ENCODE measurements at regions not wholly inside any gene's neighbourhood (a gene's known extent, or its start where the extent isn't known, plus 50 kb on each side); places are given as distances from the start of the nearest gene placed in this dataset.
"Not testable (repeated sequence)": the region's sequence is repeated elsewhere in the genome, so short reads cannot be mapped to it uniquely, and the experiment has no call there.

- no peak for DNase-seq
Measured at GRCh38 chr2:62410015-62410453, 96.0 kb downstream of the TMEM17 start.

GRCh38 chr2:62409442-62409841 is 96.6 kb downstream of the TMEM17 start:
- DNase-seq = no peak

GRCh38 chr2:62408241-62408677 is 97.7 kb downstream of the TMEM17 start:
- no peak for DNase-seq

- DNase-seq = no peak
Measured at GRCh38 chr2:62407838-62408237, 98.2 kb downstream of the TMEM17 start.

- DNase-seq = no peak
Measured at GRCh38 chr2:62407401-62407800, 98.6 kb downstream of the TMEM17 start.

- no peak for DNase-seq
Measured at GRCh38 chr2:62406573-62407043, 99.4 kb downstream of the TMEM17 start.

GRCh38 chr2:62404913-62405312 is 101.1 kb downstream of the TMEM17 start:
- no peak for DNase-seq

- DNase-seq = no peak
Measured at GRCh38 chr2:62402156-62402555, 103.8 kb downstream of the TMEM17 start.

GRCh38 chr2:62398356-62398755 is 107.6 kb downstream of the TMEM17 start:
- DNase-seq = no peak

GRCh38 chr2:62396880-62397279 is 109.1 kb downstream of the TMEM17 start:
- DNase-seq = no peak

GRCh38 chr2:62393293-62393692 is 112.7 kb downstream of the TMEM17 start:
- no peak for DNase-seq

GRCh38 chr2:62391696-62392095 is 114.3 kb downstream of the TMEM17 start:
- no peak for DNase-seq

GRCh38 chr2:62386378-62386777 is 119.6 kb downstream of the TMEM17 start:
- DNase-seq = not testable (repeated sequence)

GRCh38 chr2:62383846-62384245 is 122.1 kb downstream of the TMEM17 start:
- no peak for DNase-seq

- no peak for DNase-seq
Measured at GRCh38 chr2:62382757-62383156, 123.2 kb downstream of the TMEM17 start.

- no peak for DNase-seq
Measured at GRCh38 chr2:62382122-62382521, 123.9 kb downstream of the TMEM17 start.

- DNase-seq = no peak
Measured at GRCh38 chr2:62381656-62382055, 124.3 kb downstream of the TMEM17 start.

- DNase-seq = no peak
Measured at GRCh38 chr2:62379566-62379965, 126.4 kb downstream of the TMEM17 start.

- no peak for DNase-seq
Measured at GRCh38 chr2:62375113-62375420, 130.9 kb downstream of the TMEM17 start.

- DNase-seq = no peak
Measured at GRCh38 chr2:62374301-62375112, 131.5 kb downstream of the TMEM17 start.

- no peak for DNase-seq
Measured at GRCh38 chr2:62372824-62373223, 133.2 kb downstream of the TMEM17 start.

GRCh38 chr2:62370321-62371250 is 135.4 kb downstream of the TMEM17 start:
- no peak for DNase-seq

- DNase-seq = no peak
Measured at GRCh38 chr2:62369541-62370202, 136.3 kb downstream of the TMEM17 start.

Data from activated effector memory CD4-positive, alpha-beta T cell treated with anti-CD3 and anti-CD28 coated beads, Interleukin-2, amount 50 U/mL, for 16 hours (primary cell).